ENCODE measurements at regions not wholly inside any gene's neighbourhood (a gene's known extent, or its start where the extent isn't known, plus 50 kb on each side); places are given as distances from the start of the nearest gene placed in this dataset.

DNA sequence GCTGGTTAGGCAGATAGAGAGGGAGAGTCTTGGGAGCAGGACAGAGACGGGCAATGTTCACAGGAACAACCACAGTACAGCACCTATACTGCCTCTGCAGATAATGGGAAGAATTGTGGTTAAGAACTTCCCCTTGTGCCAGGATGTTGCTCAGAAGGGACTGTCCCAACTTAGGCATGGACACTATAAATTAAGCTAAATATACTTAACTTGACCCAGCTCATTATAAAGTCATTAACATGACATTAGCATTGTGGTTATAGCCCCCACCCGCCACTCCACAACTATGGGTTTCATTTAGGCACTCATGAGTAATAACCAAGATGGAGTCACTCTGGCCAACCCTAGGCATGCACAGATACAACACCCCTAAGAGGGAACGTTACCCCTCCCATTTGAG lies 310.9 kb upstream of the NRG3 start:
- no peak overlapping the region for H3K4me3 ChIP-seq (ENCODE audit: insufficient read depth, low read depth, low read length)
- H3K79me1 ChIP-seq (ENCODE audit: low read depth in 1 of 2, low read length in 2 of 2): no peaks in the 10 kb centered on the region
- no peak overlapping the region for H3K27ac ChIP-seq (ENCODE audit: insufficient read depth, low read length)
- dilution Hi-C loops (cut with HindIII; ENCODE audit: low sequenced_read_pairs, unreplicated experiment): no loop called here
- intact Hi-C loops (cut with micrococcal nuclease): no loop called here
- H3K18ac ChIP-seq (ENCODE audit: low read depth, low read length): no peak overlapping the region
- POLR2A ChIA-PET (ENCODE audit: unreplicated experiment): no interaction called here
- no peak overlapping the region for H3K4me2 ChIP-seq (ENCODE audit: low read depth, low read length)
- no peak overlapping the region for H2BK5ac ChIP-seq (ENCODE audit: low read depth, low read length, poor library complexity, severe bottlenecking)
- no peak overlapping the region for H2AK9ac ChIP-seq (replicated peaks; ENCODE audit: low read depth, low read length, poor library complexity)
- no peak overlapping the region for H3K4ac ChIP-seq (ENCODE audit: low read depth, low read length)
- no peak overlapping the region for H4K8ac ChIP-seq (ENCODE audit: low read depth in 2 of 2, low read length in 2 of 2)
- no peaks in the 10 kb centered on the region for H3K27me3 ChIP-seq (ENCODE audit: control insufficient read depth, insufficient read depth, low read length)
- H2BK20ac ChIP-seq (ENCODE audit: low read depth, low read length): no peak overlapping the region
- no peak overlapping the region for H2AFZ ChIP-seq (replicated peaks; ENCODE audit: low read length, poor library complexity)
- H3K23ac ChIP-seq (ENCODE audit: low read depth, low read length): no peak overlapping the region
- in situ Hi-C loops (cut with MboI; ENCODE audit: low sequenced_read_pairs): no loop called here
- no peaks in the 10 kb centered on the region for H3K9me1 ChIP-seq (ENCODE audit: insufficient read depth, low read length)
- no peaks in the 10 kb centered on the region for H4K20me1 ChIP-seq (ENCODE audit: insufficient read depth, low read length)
- DNase-seq: no peak
- no peak overlapping the region for H3K9ac ChIP-seq (ENCODE audit: low read depth, low read length)
- no peak overlapping the region for H2BK15ac ChIP-seq (ENCODE audit: low read depth, low read length)
- ATAC-seq (ENCODE audit: low read depth): no peak
- H3K14ac ChIP-seq (replicated peaks; ENCODE audit: low read depth, low read length): no peak overlapping the region
- H3K36me3 ChIP-seq (ENCODE audit: control insufficient read depth, insufficient read depth, low read length): no peaks in the 10 kb centered on the region
- H2BK120ac ChIP-seq (ENCODE audit: low read depth, low read length): no peak overlapping the region
- peaks cover 3% of the 10 kb centered on the region for H3K9me3 ChIP-seq (ENCODE audit: control insufficient read depth, insufficient read depth, low read length)
- H4K5ac ChIP-seq (ENCODE audit: low read depth, low read length): no peak overlapping the region
- H3K56ac ChIP-seq (ENCODE audit: extremely low read depth, insufficient read depth, low read length): no peak overlapping the region
- no peak overlapping the region for H4K91ac ChIP-seq (ENCODE audit: insufficient read depth, low read depth, low read length)
- CTCF ChIA-PET: no interaction called here
- no TSS peak for BruUV-seq (replicated peaks)
- WGBS, 2 experiments (ENCODE audit: extremely low coverage in 2 of 2, insufficient read length in 1 of 2): no CpG with 5 or more reads among the region's 3 CpGs
- H3K4me1 ChIP-seq (ENCODE audit: control insufficient read depth, insufficient read depth, low read length): no peaks in the 10 kb centered on the region
- no peak for TF ChIP-seq MAZ (IDR thresholded peaks at IDR 0.05; ENCODE audit: borderline replicate concordance, low read depth, low read length)
- no peak for TF ChIP-seq SMC3 (IDR thresholded peaks at IDR 0.05; ENCODE audit: low read depth, low read length)
- no peak for TF ChIP-seq ELK1 (IDR thresholded peaks at IDR 0.05; ENCODE audit: borderline replicate concordance, low read depth, low read length)
- TF ChIP-seq RAD21 (IDR thresholded peaks at IDR 0.05; ENCODE audit: low read length): no peak
- no peak for TF ChIP-seq MAFK (IDR thresholded peaks at IDR 0.05; ENCODE audit: low read depth, low read length)
- no peak for TF ChIP-seq FOS (IDR thresholded peaks at IDR 0.05; ENCODE audit: low read depth, low read length)
- no peak overlapping the region for H2AK5ac ChIP-seq (ENCODE audit: low read depth, low read length)

Measured in IMR-90 (cell line).